Right lobe of liver (tissue), 4 donors: ENCODE measurements at regions not wholly inside any gene's neighbourhood (a gene's known extent, or its start where the extent isn't known, plus 50 kb on each side); places are given as distances from the start of the nearest gene placed in this dataset.

ENCODE experiments used
- CTCF ChIP-seq, 4 donors: fragments of 200-600 bp in 3 of 4; fragments of 450-650 bp in 1 of 4; IDR thresholded peaks; one replicate each; pipeline versions ENCODE4 v1.5.1 to v1.8.0; 2016 to 2022; ENCODE audit warnings: antibody characterized with exemption in 4 of 4, mild to moderate bottlenecking in 2 of 4
- POLR2A ChIP-seq: fragments of 450-650 bp; IDR thresholded peaks from one replicate; pipeline ENCODE4 v1.6.1; 2017; ENCODE audit warnings: antibody characterized with exemption, mild to moderate bottlenecking
- donor health status: DM: no; HTN: no; CAD: no.
- donor health status: DM: no; HTN: no; CAD: no.
- donor health status: DM: no; HTN: yes; CAD: no.

GRCh38 chr5:155367841-155368240, 354.3 kb downstream of the KIF4B start:
- no peak for TF ChIP-seq CTCF (IDR thresholded peaks at IDR 0.05)
- no peak for TF ChIP-seq POLR2A
